ENCODE measurements at regions not wholly inside any gene's neighbourhood (a gene's known extent, or its start where the extent isn't known, plus 50 kb on each side); places are given as distances from the start of the nearest gene placed in this dataset.

GRCh38 chr1:225720937-225721336 lies 56.7 kb upstream of the SRP9 start:
- TF ChIP-seq MAFK (IDR thresholded peaks at IDR 0.05; ENCODE audit: low read depth, low read length): no peak
- TF ChIP-seq CTCF (IDR thresholded peaks at IDR 0.05; ENCODE audit: control extremely low read depth in 1 of 3, insufficient read depth in 1 of 3, low read depth in 1 of 3, low read length in 3 of 3): no peak
